ENCODE measurements at regions not wholly inside any gene's neighbourhood (a gene's known extent, or its start where the extent isn't known, plus 50 kb on each side); places are given as distances from the start of the nearest gene placed in this dataset.

GRCh38 chr1:208653426-208653825 is 409.2 kb upstream of the PLXNA2 start:
- TF ChIP-seq, protein P1, sequence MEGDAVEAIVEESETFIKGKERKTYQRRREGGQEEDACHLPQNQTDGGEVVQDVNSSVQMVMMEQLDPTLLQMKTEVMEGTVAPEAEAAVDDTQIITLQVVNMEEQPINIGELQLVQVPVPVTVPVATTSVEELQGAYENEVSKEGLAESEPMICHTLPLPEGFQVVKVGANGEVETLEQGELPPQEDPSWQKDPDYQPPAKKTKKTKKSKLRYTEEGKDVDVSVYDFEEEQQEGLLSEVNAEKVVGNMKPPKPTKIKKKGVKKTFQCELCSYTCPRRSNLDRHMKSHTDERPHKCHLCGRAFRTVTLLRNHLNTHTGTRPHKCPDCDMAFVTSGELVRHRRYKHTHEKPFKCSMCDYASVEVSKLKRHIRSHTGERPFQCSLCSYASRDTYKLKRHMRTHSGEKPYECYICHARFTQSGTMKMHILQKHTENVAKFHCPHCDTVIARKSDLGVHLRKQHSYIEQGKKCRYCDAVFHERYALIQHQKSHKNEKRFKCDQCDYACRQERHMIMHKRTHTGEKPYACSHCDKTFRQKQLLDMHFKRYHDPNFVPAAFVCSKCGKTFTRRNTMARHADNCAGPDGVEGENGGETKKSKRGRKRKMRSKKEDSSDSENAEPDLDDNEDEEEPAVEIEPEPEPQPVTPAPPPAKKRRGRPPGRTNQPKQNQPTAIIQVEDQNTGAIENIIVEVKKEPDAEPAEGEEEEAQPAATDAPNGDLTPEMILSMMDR (IDR thresholded peaks at IDR 0.05): no peak
- no peak for TF ChIP-seq POLR2A (IDR thresholded peaks at IDR 0.05)
- no peak for TF ChIP-seq EP300 (IDR thresholded peaks at IDR 0.05)
- TF ChIP-seq POLR2AphosphoS5 (IDR thresholded peaks at IDR 0.05): no peak
